DND-41 (cell line): ENCODE measurements at regions not wholly inside any gene's neighbourhood (a gene's known extent, or its start where the extent isn't known, plus 50 kb on each side); places are given as distances from the start of the nearest gene placed in this dataset.

Source experiments
- EZH2 ChIP-seq: IDR thresholded peaks from 3 replicates; pipeline ENCODE4 v1.6.1; 2012; ENCODE audit warnings: borderline replicate concordance, low read depth, mild to moderate bottlenecking, moderate library complexity, low read length, inconsistent platforms; ENCODE audit not compliant: severe bottlenecking
- TF ChIP-seq, protein P1 (sequence below): IDR thresholded peaks from 2 replicates; pipeline ENCODE4 v1.5.1; 2012; ENCODE audit warnings: borderline replicate concordance, low read length, moderate library complexity, mild to moderate bottlenecking; ENCODE audit not compliant: poor library complexity, severe bottlenecking; ENCODE audit errors: extremely low read depth

DNA sequence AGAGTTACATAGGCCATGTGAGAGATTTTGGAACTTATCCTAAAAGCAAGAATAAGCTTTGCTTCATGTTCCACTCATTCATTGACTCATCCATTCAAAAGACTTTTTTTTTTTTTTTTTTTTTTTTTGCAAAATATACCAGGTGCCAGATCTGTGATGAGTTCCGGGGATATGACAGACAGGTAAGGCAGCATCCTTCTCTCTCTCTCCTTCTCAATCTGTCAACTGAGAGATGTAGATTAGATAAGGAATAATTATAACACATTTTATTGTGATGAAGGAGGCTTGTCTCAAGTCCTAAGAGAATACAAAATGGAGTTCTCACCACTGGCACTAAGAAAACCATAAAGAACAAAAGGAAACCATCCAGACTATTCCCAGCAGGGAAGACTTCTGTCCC, 190.2 kb upstream of the CPEB2 start:
- TF ChIP-seq, protein P1, sequence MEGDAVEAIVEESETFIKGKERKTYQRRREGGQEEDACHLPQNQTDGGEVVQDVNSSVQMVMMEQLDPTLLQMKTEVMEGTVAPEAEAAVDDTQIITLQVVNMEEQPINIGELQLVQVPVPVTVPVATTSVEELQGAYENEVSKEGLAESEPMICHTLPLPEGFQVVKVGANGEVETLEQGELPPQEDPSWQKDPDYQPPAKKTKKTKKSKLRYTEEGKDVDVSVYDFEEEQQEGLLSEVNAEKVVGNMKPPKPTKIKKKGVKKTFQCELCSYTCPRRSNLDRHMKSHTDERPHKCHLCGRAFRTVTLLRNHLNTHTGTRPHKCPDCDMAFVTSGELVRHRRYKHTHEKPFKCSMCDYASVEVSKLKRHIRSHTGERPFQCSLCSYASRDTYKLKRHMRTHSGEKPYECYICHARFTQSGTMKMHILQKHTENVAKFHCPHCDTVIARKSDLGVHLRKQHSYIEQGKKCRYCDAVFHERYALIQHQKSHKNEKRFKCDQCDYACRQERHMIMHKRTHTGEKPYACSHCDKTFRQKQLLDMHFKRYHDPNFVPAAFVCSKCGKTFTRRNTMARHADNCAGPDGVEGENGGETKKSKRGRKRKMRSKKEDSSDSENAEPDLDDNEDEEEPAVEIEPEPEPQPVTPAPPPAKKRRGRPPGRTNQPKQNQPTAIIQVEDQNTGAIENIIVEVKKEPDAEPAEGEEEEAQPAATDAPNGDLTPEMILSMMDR = no peak
- no peak for TF ChIP-seq EZH2
